ENCODE measurements at regions not wholly inside any gene's neighbourhood (a gene's known extent, or its start where the extent isn't known, plus 50 kb on each side); places are given as distances from the start of the nearest gene placed in this dataset.

GRCh38 chr2:216570357-216570756 is 62.9 kb upstream of the IGFBP2 start:
- Histone ChIP-seq H3K9me3 (no peaks in the 10 kb centered on the region), H3K4me1 (peaks cover 20% of the 10 kb centered on the region), H3K4me3 (no peak overlapping the region), H3K36me3 (replicated peaks in 1 of 2; ENCODE audit: insufficient read depth in 1 of 2, low read depth in 2 of 2) (no peaks in the 10 kb centered on the region), H3K27ac (no peak overlapping the region), H3K27me3 (no peaks in the 10 kb centered on the region)
- ATAC-seq (no peak), DNase-seq (no peak)
- intact Hi-C loops (cut with DNase I), result no loop called here
- 76 to 94% methylated on average over 1 of the region's 1 CpG for WGBS, 2 donors
- TF ChIP-seq POLR2A (IDR thresholded peaks at IDR 0.05), result no peak
- TF ChIP-seq CTCF (IDR thresholded peaks at IDR 0.05), result no peak

GRCh38 chr2:216571178-216571908 is 61.9 kb upstream of the IGFBP2 start:
- H3K9me3 ChIP-seq, result no peaks in the 10 kb centered on the region
- H3K36me3 ChIP-seq (replicated peaks in 1 of 2; ENCODE audit: insufficient read depth in 1 of 2, low read depth in 2 of 2), result no peaks in the 10 kb centered on the region
- peaks cover 20% of the 10 kb centered on the region for H3K4me1 ChIP-seq
- ATAC-seq (peak; percentile 33), DNase-seq (peak in 1 of 4 donors; percentile 27)
- no peak overlapping the region for H3K4me3 ChIP-seq
- TF ChIP-seq CTCF (IDR thresholded peaks at IDR 0.05) (no peak), POLR2A (IDR thresholded peaks at IDR 0.05) (no peak)
- H3K27ac ChIP-seq, result peak overlapping the region; percentile 15 to 70 (median 54)
- H3K27me3 ChIP-seq, result no peaks in the 10 kb centered on the region
- 57 to 59% methylated on average over 3 of the region's 3 CpGs for WGBS, 2 donors
- intact Hi-C loops (cut with DNase I), result no loop called here

GRCh38 chr2:216571909-216572513 is 61.2 kb upstream of the IGFBP2 start:
- Histone ChIP-seq H3K9me3 (no peaks in the 10 kb centered on the region), H3K27me3 (no peaks in the 10 kb centered on the region), H3K27ac (peak overlapping the region; percentile 15 to 84 (median 66)), H3K36me3 (replicated peaks in 1 of 2; ENCODE audit: insufficient read depth in 1 of 2, low read depth in 2 of 2) (no peaks in the 10 kb centered on the region), H3K4me3 (no peak overlapping the region), H3K4me1 (peaks cover 20% of the 10 kb centered on the region)
- TF ChIP-seq POLR2A (IDR thresholded peaks at IDR 0.05) (no peak), CTCF (IDR thresholded peaks at IDR 0.05) (no peak)
- intact Hi-C loops (cut with DNase I), result no loop called here
- DNase-seq (peak in 2 of 4 donors; percentile 29 to 61), ATAC-seq (peak; percentile 70)
- WGBS, 2 donors, result 51 to 56% methylated on average over 4 of the region's 4 CpGs

DNA sequence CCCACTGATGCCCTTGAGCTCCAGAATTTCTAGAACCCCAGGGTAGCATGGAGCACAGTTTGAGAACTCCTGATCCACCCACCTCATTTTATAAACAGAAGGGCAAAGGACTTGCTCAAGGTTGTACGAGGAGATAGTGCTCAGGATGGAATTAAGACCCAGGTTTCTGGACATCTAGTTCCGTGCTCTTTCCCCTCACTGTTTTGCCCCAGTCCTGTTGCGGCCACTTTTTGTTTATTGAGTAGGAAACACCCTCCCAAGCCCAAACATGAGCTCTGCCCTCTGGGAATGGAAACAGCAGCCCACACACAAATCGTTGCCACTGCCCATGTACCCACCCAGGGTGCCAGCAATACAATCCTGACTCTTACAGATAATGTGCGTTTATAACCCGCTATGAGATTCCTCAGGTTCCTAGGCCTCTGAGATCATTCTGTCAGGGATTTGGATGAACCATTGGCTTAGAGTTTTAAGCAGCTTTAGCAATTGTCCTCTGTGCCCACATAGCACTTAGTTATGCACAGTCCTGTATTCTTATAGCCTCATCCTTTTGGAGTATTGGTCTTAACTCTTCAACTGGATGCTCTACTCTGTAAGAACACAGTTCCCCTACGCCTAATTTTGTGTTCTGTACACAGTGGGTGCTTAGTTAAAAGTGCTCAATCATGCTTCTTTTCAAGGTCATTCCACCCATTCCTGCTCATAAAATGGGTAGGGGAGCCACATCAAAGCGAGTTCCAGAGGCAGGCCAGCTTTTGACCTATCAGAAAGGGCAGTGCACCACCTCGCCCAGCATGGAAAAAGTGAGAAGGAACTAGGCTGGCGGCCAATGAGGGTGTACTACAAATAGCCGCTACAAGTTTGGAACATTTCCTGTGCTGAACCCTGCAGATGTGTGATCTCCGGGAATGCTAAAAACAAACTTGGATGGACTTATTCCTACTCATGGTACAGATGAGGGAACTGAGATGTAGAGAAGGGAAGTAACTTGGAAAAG is 60.3 kb upstream of the IGFBP2 start:
- no peaks in the 10 kb centered on the region for H3K27me3 ChIP-seq
- peak overlapping the region; percentile 15 to 84 (median 66) for H3K27ac ChIP-seq
- no peaks in the 10 kb centered on the region for H3K36me3 ChIP-seq (replicated peaks in 1 of 2; ENCODE audit: insufficient read depth in 1 of 2, low read depth in 2 of 2)
- WGBS, 2 donors, result 29 to 38% methylated on average over 12 of the region's 12 CpGs
- intact Hi-C loops (cut with DNase I), result no loop called here
- TF ChIP-seq POLR2A (IDR thresholded peaks at IDR 0.05), result no peak
- TF ChIP-seq CTCF (IDR thresholded peaks at IDR 0.05), result no peak
- peak; percentile 79 for ATAC-seq
- H3K4me1 ChIP-seq, result peaks cover 20% of the 10 kb centered on the region
- peak; percentile 71 to 86 (median 84) for DNase-seq
- no peak overlapping the region for H3K4me3 ChIP-seq
- H3K9me3 ChIP-seq, result no peaks in the 10 kb centered on the region
